ENCODE measurements at regions not wholly inside any gene's neighbourhood (a gene's known extent, or its start where the extent isn't known, plus 50 kb on each side); places are given as distances from the start of the nearest gene placed in this dataset.
A peak's percentile ranks its signal among the peaks of the same experiment; 100 is the strongest.

GRCh38 chr10:26621243-26621888 is 76.1 kb upstream of the PDSS1 start:
- H3K9me3 ChIP-seq (ENCODE audit: low read depth, low read length): no peaks in the 10 kb centered on the region

GRCh38 chr10:26621889-26622711 is 75.4 kb upstream of the PDSS1 start:
- Histone ChIP-seq H3K4me1 (ENCODE audit: insufficient read depth, low read length) (no peaks in the 10 kb centered on the region), H2AFZ (ENCODE audit: low read length) (peak overlapping the region; percentile 10), H3K27me3 (ENCODE audit: insufficient read depth, low read length) (peaks cover 7% of the 10 kb centered on the region), H3K79me2 (ENCODE audit: insufficient read depth, low read length) (no peaks in the 10 kb centered on the region), H4K20me1 (ENCODE audit: insufficient read depth, low read length) (no peaks in the 10 kb centered on the region), H3K27ac (ENCODE audit: low read depth, low read length) (no peak overlapping the region), H3K9me3 (ENCODE audit: low read depth, low read length) (no peaks in the 10 kb centered on the region), H3K4me2 (ENCODE audit: insufficient read depth, low read length) (peak overlapping the region; percentile 28), H3K36me3 (ENCODE audit: insufficient read depth, low read length) (no peaks in the 10 kb centered on the region), H3K4me3 (ENCODE audit: insufficient read depth, low read length) (peak overlapping the region; percentile 49)
- TF ChIP-seq CTCF (IDR thresholded peaks at IDR 0.05; ENCODE audit: extremely low read depth, low read depth, low read length): no peak
- no peak for DNase-seq (ENCODE audit: insufficient read length, low spot score, missing footprints)

More at GRCh38 chr10:26621243-26621888, 76.1 kb upstream of the PDSS1 start:
- Histone ChIP-seq H2AFZ (ENCODE audit: low read length) (no peak overlapping the region), H3K79me2 (ENCODE audit: insufficient read depth, low read length) (no peaks in the 10 kb centered on the region), H3K27ac (ENCODE audit: low read depth, low read length) (no peak overlapping the region), H3K4me3 (ENCODE audit: insufficient read depth, low read length) (no peak overlapping the region), H3K4me2 (ENCODE audit: insufficient read depth, low read length) (no peak overlapping the region), H3K4me1 (ENCODE audit: insufficient read depth, low read length) (no peaks in the 10 kb centered on the region), H3K27me3 (ENCODE audit: insufficient read depth, low read length) (peaks cover 5% of the 10 kb centered on the region), H3K36me3 (ENCODE audit: insufficient read depth, low read length) (no peaks in the 10 kb centered on the region), H4K20me1 (ENCODE audit: insufficient read depth, low read length) (no peaks in the 10 kb centered on the region)
- no peak for TF ChIP-seq CTCF (IDR thresholded peaks at IDR 0.05; ENCODE audit: extremely low read depth, low read depth, low read length)
- DNase-seq (ENCODE audit: insufficient read length, low spot score, missing footprints): no peak

GRCh38 chr10:26622891-26623290 is 74.6 kb upstream of the PDSS1 start:
- no peaks in the 10 kb centered on the region for H3K4me1 ChIP-seq (ENCODE audit: insufficient read depth, low read length)

More at GRCh38 chr10:26622891-26623290, 74.6 kb upstream of the PDSS1 start:
- Histone ChIP-seq H2AFZ (ENCODE audit: low read length) (no peak overlapping the region), H3K27ac (ENCODE audit: low read depth, low read length) (no peak overlapping the region), H3K4me2 (ENCODE audit: insufficient read depth, low read length) (peak overlapping the region; percentile 28), H3K4me3 (ENCODE audit: insufficient read depth, low read length) (no peak overlapping the region), H4K20me1 (ENCODE audit: insufficient read depth, low read length) (no peaks in the 10 kb centered on the region), H3K36me3 (ENCODE audit: insufficient read depth, low read length) (no peaks in the 10 kb centered on the region), H3K79me2 (ENCODE audit: insufficient read depth, low read length) (no peaks in the 10 kb centered on the region), H3K9me3 (ENCODE audit: low read depth, low read length) (no peaks in the 10 kb centered on the region), H3K27me3 (ENCODE audit: insufficient read depth, low read length) (peaks cover 7% of the 10 kb centered on the region)
- no peak for DNase-seq (ENCODE audit: insufficient read length, low spot score, missing footprints)
- TF ChIP-seq CTCF (IDR thresholded peaks at IDR 0.05; ENCODE audit: extremely low read depth, low read depth, low read length): no peak

Measured in osteoblast (primary cell).